HG02763 (cell line): ENCODE measurements at regions not wholly inside any gene's neighbourhood (a gene's known extent, or its start where the extent isn't known, plus 50 kb on each side); places are given as distances from the start of the nearest gene placed in this dataset.

Experiments
- ATAC-seq: cut with Tn5 transposase; IDR thresholded peaks from one replicate; pipeline ENCODE4 v1.9.1; 2021; ENCODE audit warnings: mild to moderate bottlenecking, moderate library complexity; ENCODE audit not compliant: unreplicated experiment

GRCh38 chr9:88657893-88658292 lies 122.9 kb downstream of the NXNL2 start:
- ATAC-seq, result no peak

DNA sequence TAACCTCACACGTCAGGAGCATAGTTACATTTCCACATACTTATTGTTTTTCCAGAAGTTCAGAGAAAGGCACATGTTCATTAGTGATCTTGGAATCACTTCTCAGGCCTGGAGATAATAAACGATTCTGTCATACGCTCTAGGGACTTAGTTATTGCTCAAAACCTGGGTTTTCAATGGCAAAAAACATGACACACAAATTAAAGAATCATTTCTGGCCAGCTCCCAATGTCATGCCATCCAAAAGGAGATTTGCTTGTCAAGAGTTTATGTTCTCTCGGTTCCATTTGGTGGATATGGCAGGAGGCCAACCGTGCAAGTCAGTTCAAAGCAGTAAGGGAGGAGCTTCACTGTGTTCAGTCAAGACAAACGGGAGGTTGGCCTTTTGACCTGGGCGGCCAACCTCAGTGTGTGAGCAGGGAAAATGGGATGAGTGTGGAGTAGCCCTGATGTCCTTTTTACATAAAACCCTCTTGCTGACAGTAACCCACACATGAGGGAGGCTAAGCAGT lies 123.4 kb downstream of the NXNL2 start:
- no peak for ATAC-seq

GRCh38 chr9:88659126-88659525 lies 124.1 kb downstream of the NXNL2 start:
- no peak for ATAC-seq

- ATAC-seq, result no peak
Measured at GRCh38 chr9:88660611-88661010, 125.6 kb downstream of the NXNL2 start.

GRCh38 chr9:88661759-88662158 lies 126.8 kb downstream of the NXNL2 start:
- no peak for ATAC-seq

GRCh38 chr9:88663771-88664419 lies 128.9 kb downstream of the NXNL2 start:
- no peak for ATAC-seq

DNA sequence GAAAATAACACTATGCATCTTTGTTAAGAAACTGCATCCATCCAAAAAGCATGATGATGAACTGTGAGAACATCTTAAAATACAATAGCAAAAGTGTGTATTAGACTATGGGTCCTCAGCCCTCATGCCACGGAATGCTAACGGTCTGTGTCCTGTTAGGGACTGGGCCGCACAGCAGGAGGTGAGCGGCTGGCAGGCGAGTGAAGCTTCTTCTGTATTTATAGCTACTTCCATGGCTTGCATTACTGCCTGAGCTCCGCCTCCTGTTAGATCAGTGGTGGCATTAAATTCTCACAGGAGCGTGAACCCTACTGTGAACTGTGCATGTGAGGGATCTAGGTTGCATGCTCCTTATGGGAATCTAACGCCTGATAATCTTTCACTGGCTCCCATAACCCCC lies 129.8 kb downstream of the NXNL2 start:
- no peak for ATAC-seq

DNA sequence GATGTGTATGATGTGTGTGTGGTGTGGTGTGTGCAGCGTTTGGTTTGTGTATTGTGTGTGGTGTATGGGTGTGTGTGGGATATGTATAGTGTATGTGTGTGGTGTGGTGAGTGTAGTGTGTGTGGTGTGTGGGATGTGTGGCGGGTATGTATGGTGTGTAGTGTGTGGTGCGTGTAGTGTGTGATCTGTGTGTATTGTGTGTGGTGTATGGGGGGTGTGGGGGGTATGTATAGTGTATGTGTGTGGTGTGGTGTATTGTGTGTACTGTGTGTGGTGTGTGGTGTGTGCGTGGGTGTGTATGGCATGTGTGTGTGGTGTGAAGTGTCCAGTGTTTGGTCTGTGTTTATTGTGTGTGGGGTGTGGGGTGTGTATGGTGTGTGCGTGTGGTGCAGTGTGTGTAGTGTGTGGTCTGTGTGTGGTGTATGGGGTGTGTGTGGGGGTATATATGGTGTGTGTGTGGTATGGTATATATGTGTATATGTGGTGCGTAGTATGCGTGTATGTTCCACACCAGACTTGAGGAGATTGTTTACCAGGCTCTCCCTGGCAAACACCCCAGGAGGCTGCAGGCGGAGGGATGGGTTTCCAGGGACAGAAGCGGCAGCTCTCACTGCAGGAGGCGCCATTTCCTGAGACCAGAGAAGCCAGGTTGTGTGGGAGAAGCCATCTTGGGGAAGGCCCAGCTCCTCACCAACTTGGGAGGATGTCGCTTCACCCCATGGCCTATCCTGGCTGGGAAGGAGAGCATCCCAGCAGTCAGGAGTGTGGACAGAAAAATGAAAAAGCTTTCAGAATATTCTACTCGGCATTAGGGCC lies 138.1 kb downstream of the NXNL2 start:
- no peak for ATAC-seq

GRCh38 chr9:88673886-88674285 lies 138.9 kb downstream of the NXNL2 start:
- ATAC-seq, result no peak

DNA sequence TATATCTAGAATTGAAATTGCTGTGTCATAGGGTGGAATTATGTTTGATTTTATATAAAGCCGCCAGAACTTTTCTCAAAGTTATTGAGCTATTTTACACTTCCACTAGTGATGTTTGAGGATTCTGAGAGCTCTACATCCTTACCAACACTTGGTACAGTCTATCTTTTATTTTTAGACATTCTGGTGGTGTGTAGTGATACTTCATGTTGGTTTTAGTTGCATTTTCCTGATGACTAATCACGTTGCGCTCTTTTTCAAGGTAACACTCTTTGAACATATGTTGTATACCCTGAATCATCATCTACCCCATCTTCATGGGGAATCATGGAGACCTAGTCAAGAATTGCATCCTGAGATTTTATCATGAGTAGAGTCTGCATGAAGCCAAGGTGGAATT lies 141.7 kb downstream of the NXNL2 start:
- ATAC-seq, result no peak

DNA sequence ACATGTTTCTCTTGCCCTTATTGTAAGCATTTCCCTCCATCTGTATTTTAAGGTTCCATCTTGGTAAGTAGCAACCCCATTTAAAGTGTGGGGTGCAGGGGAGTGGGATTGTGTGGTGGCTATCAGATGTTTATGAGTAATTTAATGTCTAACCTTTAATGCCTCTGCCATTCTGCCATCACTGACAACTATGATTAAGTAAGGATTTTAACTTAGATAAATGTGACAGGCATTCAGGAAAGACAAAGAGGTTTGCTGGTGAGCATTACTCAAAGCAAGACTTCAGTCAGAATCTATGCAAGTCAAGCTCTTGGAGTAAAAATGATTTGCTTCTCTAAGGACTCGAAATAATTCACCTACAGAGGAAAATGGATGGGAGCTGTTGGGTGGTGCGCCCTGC lies 143.0 kb downstream of the NXNL2 start:
- ATAC-seq, result no peak

- ATAC-seq, result no peak
Measured at GRCh38 chr9:88678431-88678830, 143.5 kb downstream of the NXNL2 start.

GRCh38 chr9:88680041-88680440 lies 145.1 kb downstream of the NXNL2 start:
- no peak for ATAC-seq

DNA sequence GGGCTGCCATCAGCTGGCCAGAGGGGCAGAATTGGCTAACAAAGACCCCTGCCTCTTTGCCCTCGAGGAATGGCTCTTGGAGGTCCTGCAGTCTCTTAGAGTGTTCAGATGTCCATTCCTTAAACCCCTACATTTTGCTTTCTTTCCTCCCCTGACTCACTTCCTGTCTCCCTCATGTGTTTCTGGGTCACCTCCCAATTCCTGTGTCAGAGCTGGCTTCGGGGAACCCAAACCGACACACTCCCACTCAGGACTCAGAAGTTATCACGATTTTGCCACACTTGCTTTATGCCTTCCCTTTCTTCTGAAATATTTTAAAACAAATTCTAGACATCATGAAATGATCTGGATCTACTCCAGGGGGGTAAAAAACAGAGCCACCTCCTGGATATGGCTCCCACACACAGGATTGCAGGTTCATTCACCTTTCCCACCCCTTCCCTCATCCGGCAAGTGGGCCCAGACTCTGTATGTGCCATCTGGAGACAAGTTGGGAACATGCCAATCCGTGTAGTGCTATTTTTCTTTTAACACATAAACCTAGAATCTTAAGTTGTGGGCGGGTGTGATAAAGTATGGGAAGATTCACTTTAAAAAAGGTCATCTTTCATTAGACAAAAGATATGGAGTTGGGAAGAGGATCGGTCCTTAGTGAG lies 145.7 kb downstream of the NXNL2 start:
- ATAC-seq, result no peak

GRCh38 chr9:88681434-88681833 lies 146.5 kb downstream of the NXNL2 start:
- no peak for ATAC-seq

GRCh38 chr9:88682431-88682831 lies 147.5 kb downstream of the NXNL2 start:
- ATAC-seq, result no peak

DNA sequence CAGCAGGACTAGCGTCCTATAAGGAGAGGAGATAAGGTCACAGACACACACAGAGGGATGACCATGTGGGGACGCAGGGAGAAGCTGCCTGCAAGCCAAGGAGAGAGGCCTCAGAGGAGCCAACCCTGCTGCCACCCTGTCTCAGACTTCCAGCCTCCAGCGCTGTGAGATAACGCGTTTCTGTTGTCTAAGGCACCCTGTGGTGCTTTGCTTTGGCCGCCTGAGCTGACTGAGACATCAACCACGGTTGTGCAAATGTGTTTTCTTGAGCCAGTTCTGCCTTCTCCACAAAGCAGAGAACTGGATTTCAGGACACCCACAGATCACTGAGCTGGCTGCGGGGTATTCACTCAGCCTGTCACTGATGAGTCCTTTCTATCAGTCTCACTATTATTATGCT lies 149.1 kb downstream of the NXNL2 start:
- no peak for ATAC-seq

GRCh38 chr9:88684845-88685244 lies 149.9 kb downstream of the NXNL2 start:
- no peak for ATAC-seq

DNA sequence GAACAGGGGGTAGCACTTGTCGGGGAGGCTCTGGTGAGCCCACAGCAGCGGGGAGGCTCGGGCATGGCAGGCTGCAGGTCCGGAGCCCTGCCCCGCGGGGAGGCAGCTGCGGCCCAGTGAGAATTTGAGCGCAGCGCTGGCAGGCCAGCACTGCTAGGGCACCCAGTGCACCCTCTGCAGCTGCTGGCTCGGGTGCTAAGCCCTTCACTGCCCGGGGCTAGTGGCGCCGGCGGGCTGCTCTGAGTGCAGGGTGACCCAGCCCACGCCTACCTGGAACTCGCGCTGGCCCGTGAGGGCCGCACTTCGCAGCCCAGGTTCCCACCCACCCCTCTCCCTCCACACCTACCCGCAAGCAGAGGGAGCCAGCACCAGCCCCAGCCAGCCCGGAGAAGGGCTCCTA lies 151.0 kb downstream of the NXNL2 start:
- no peak for ATAC-seq

DNA sequence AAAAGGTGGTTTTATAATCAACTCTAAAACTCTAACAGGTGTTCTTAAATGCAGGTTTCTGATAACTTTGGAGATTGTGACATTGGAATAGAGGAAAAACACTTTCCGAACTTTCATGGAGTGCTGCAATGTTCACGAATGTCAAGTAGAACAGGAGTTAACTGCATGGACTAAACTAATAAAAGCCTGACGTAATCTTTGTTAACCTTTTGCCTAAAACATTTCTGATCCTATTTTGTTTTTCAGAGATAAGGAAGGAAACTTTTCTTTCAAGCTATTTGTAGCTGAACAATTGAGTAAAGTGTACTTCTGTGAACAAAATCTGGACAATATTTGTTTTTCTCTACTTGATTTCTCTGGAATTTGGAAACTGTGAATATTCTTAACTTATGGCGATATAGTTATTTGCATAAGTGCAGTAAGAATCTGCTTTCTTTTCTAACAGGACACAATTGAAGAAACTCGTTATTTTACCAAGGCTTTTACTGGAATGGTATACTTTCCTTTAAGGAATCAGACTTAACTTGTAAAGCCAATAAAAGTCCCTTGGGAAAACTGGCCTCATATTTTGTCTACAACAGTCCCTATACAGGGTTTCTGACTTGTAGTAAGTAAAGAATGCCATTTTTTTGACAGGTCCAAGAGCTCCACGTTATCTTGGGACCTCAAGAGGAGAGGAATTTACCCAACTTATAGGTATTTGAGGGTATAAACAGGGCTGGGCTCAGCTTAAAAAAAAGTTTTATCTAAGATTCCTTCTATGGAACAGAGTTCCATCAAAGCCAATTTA lies 154.7 kb downstream of the NXNL2 start:
- no peak for ATAC-seq

DNA sequence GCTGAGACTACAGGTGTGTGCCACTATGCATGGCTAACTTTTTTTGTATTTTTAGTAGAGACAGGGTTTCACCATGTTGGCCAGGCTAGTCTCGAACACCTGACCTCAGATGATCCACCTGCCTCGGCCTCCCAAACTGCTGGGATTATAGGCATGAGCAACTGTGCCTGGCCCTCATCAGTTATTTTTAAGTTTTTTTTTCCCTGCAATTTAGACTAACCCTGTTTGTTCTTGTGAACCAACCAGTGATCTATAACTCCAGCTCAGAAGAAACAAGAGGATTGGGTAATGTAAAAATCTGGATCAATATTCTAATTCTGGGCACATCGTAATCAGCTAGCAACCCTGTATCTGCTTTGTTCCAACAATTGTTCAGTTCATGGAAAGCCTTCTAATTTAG lies 155.7 kb downstream of the NXNL2 start:
- no peak for ATAC-seq
